HepG2 (cell line): ENCODE measurements at regions not wholly inside any gene's neighbourhood (a gene's known extent, or its start where the extent isn't known, plus 50 kb on each side); places are given as distances from the start of the nearest gene placed in this dataset.

Experiments used
- ATAC-seq: fragments of 200-7000 bp; cut with Tn5 transposase; 3 replicates; pipeline ENCODE4 v1.9.1; 2020; ENCODE audit warnings: mild to moderate bottlenecking, moderate library complexity
- BruUV-seq: library from RNA; stranded (reverse); fragments of 400-500 nt; replicated peaks from 2 replicates; lab custom pipeline; 2021; lab: Mats Ljungman, UMichigan
- CTCF ChIA-PET: fragments of 300-600 bp; formaldehyde crosslinking; extraction: SDS; loops from one replicate; lab custom pipeline; 2021; ENCODE audit warnings: low total read pairs, inconsistent platforms, low intra/inter-chr PET ratio; lab: Yijun Ruan, JAX
- POLR2A ChIA-PET: fragments of 350-600 bp; sonication (Branson Sonifier 250); formaldehyde crosslinking; loops from one replicate; lab custom pipeline; 2020; ENCODE audit warnings: antibody characterized with exemption, inconsistent platforms; lab: Yijun Ruan, JAX
- DNase-seq: peaks from one replicate; pipeline ENCODE4 v3.0.0-alpha.2; 2015; ENCODE audit warnings: low spot score
- FAIRE-seq: peaks from 3 replicates; lab custom pipeline; 2011; peaks lifted over from hg19 to GRCh38; lab: Jason Lieb, UNC
- H2AFZ ChIP-seq: one replicate; pipeline ENCODE4 v1.6.1; 2011; ENCODE audit warnings: low read length, inconsistent platforms
- H3K27ac ChIP-seq: fragments of 300-600 bp; 3 replicates; pipeline ENCODE4 v1.8.0; 2011; ENCODE audit warnings: mixed run types, mild to moderate bottlenecking, mixed read lengths, low read length, inconsistent platforms; ENCODE audit not compliant: insufficient read depth; ENCODE audit errors: extremely low read length
- H3K27me3 ChIP-seq, 2 experiments: fragments of 200-600 bp in 1 of 2; 2 replicates in 1 of 2; 3 replicates in 1 of 2; pipeline versions ENCODE4 v1.6.0 to v1.8.0; 2011; ENCODE audit warnings: low read length in 2 of 2, mild to moderate bottlenecking in 2 of 2, moderate library complexity in 2 of 2, inconsistent platforms in 1 of 2; ENCODE audit not compliant: insufficient read depth in 2 of 2, control insufficient read depth in 1 of 2
- H3K36me3 ChIP-seq, 2 experiments: fragments of 200-600 bp in 1 of 2; replicated peaks in 1 of 2; 2 replicates in 1 of 2; 3 replicates in 1 of 2; pipeline versions ENCODE4 v1.5.1 to v1.8.0; 2011; ENCODE audit warnings: low read length in 2 of 2, inconsistent platforms in 1 of 2; ENCODE audit not compliant: insufficient read depth in 2 of 2, control insufficient read depth in 1 of 2
- H3K4me1 ChIP-seq: 2 replicates; pipeline ENCODE4 v1.5.1; 2012; ENCODE audit warnings: low read length, inconsistent platforms; ENCODE audit not compliant: insufficient read depth
- H3K4me2 ChIP-seq: 2 replicates; pipeline ENCODE4 v1.6.0; 2011; ENCODE audit warnings: low read depth, low read length, inconsistent platforms
- H3K4me3 ChIP-seq, 3 experiments: fragments of 200-600 bp in 1 of 3; sonication (generic), shearing (Covaris generic) in 1 of 3; replicated peaks in 1 of 3; 2 replicates each; pipeline ENCODE4 v1.5.1; 2011 to 2016; ENCODE audit warnings: low read length in 3 of 3, inconsistent platforms in 2 of 3, low read depth in 2 of 3, mild to moderate bottlenecking in 2 of 3, control low read depth in 1 of 3, mixed read lengths in 1 of 3; ENCODE audit not compliant: insufficient read depth in 1 of 3
- H3K79me2 ChIP-seq: one replicate; pipeline ENCODE4 v1.6.1; 2011; ENCODE audit warnings: low read length, inconsistent platforms; ENCODE audit not compliant: insufficient read depth
- H3K9ac ChIP-seq: 2 replicates; pipeline ENCODE4 v1.6.0; 2011; ENCODE audit warnings: mild to moderate bottlenecking, low read depth, low read length, inconsistent platforms; ENCODE audit not compliant: insufficient read depth
- H3K9me3 ChIP-seq: 2 replicates; pipeline ENCODE4 v1.5.1; 2012; ENCODE audit warnings: mild to moderate bottlenecking, low read length
- H4K20me1 ChIP-seq: 2 replicates; pipeline ENCODE4 v1.6.0; 2011; ENCODE audit warnings: inconsistent platforms, mild to moderate bottlenecking, low read length, moderate library complexity; ENCODE audit not compliant: insufficient read depth
- ELF3 ChIP-seq: IDR thresholded peaks from 2 replicates; pipeline ENCODE4 v1.6.1; 2016; ENCODE audit warnings: missing genetic modification reagents, missing compliant biosample characterization
- ESRRA ChIP-seq: sonication (generic); formaldehyde crosslinking; IDR thresholded peaks from 2 replicates; pipeline ENCODE4 v1.5.1; 2020; ENCODE audit warnings: mild to moderate bottlenecking, low read depth, missing genetic modification reagents
- GFI1 ChIP-seq: sonication (generic); formaldehyde crosslinking; IDR thresholded peaks from 2 replicates; pipeline ENCODE4 v1.5.0; 2020; ENCODE audit warnings: missing genetic modification reagents, mild to moderate bottlenecking, borderline replicate concordance
- KAT8 ChIP-seq: IDR thresholded peaks from 2 replicates; pipeline ENCODE4 v1.6.1; 2016; ENCODE audit warnings: missing genetic modification reagents, missing compliant biosample characterization
- KLF13 ChIP-seq: sonication (generic); formaldehyde crosslinking; IDR thresholded peaks from 2 replicates; pipeline ENCODE4 v1.4.0; 2020; ENCODE audit warnings: mild to moderate bottlenecking, missing genetic modification reagents
- MEIS1 ChIP-seq: sonication (generic); formaldehyde crosslinking; IDR thresholded peaks from 2 replicates; pipeline ENCODE4 v1.9.0; 2021; ENCODE audit warnings: mild to moderate bottlenecking, missing genetic modification reagents, moderate library complexity, borderline replicate concordance
- MXI1 ChIP-seq: IDR thresholded peaks from 3 replicates; pipeline ENCODE4 v1.6.1; 2012; ENCODE audit warnings: low read depth, low read length, inconsistent platforms, borderline replicate concordance
- SALL1 ChIP-seq: sonication (generic); formaldehyde crosslinking; IDR thresholded peaks from 2 replicates; pipeline ENCODE4 v1.8.0; 2022; ENCODE audit warnings: mild to moderate bottlenecking, missing genetic modification reagents
- SRSF1 ChIP-seq: fragments of 200-400 bp; formaldehyde crosslinking; optimal IDR thresholded peaks from 2 replicates; pipeline ENCODE3; 2017; ENCODE audit warnings: mild to moderate bottlenecking, low read depth, low read length, moderate library complexity
- SYNCRIP ChIP-seq: fragments of 200-400 bp; formaldehyde crosslinking; IDR thresholded peaks from 2 replicates; pipeline ENCODE4 v1.6.1; 2018; ENCODE audit warnings: mild to moderate bottlenecking, low read depth, low read length; ENCODE audit not compliant: insufficient read depth
- TAF1 ChIP-seq: sonication (generic); formaldehyde crosslinking; IDR thresholded peaks from 2 replicates; pipeline ENCODE4 v1.4.0; 2020; ENCODE audit warnings: missing genetic modification reagents
- TARDBP ChIP-seq: sonication (generic); formaldehyde crosslinking; IDR thresholded peaks from 2 replicates; pipeline ENCODE4 v1.8.0; 2022; ENCODE audit warnings: mild to moderate bottlenecking, missing genetic modification reagents
- ZMYM2 ChIP-seq: sonication (generic); formaldehyde crosslinking; IDR thresholded peaks from 2 replicates; pipeline ENCODE4 v1.8.0; 2022; ENCODE audit warnings: mild to moderate bottlenecking, missing genetic modification reagents
- ZNF446 ChIP-seq: sonication (generic); formaldehyde crosslinking; IDR thresholded peaks from 2 replicates; pipeline ENCODE4 v1.5.0; 2020; ENCODE audit warnings: mild to moderate bottlenecking, missing genetic modification reagents
- ZNF749 ChIP-seq: sonication (generic); formaldehyde crosslinking; IDR thresholded peaks from 2 replicates; pipeline ENCODE4 v1.8.0; 2022; ENCODE audit warnings: mild to moderate bottlenecking, missing genetic modification reagents, moderate library complexity, borderline replicate concordance
- ZNF75D ChIP-seq: sonication (generic); formaldehyde crosslinking; IDR thresholded peaks from 2 replicates; pipeline ENCODE4 v1.8.1; 2023; ENCODE audit warnings: missing genetic modification reagents, mild to moderate bottlenecking, borderline replicate concordance
- WGBS: methylation state at CpG from one replicate; pipeline ENCODE4 v1.1.6; 2017; ENCODE audit warnings: low lambda C conversion rate; 5-methylcytosine and 5-hydroxymethylcytosine counted together
- in situ Hi-C: cut with HindIII; loops from 2 replicates; pipeline ENCODE4 v1.10.0; 2017; ENCODE audit warnings: low pct_unique_long_range_greater_than_20kb; ENCODE audit not compliant: extremely low pct_ligation_motif_present
- intact Hi-C: fragments of 100-400 bp; cut with micrococcal nuclease; formaldehyde crosslinking; loops from one replicate; pipeline ENCODE4 v1.10.0; 2022; ENCODE audit not compliant: unreplicated experiment
- TF ChIP-seq, protein P1 (sequence below): sonication (generic); formaldehyde crosslinking; IDR thresholded peaks from 2 replicates; pipeline ENCODE4 v1.4.0; 2020; ENCODE audit warnings: missing genetic modification reagents
- TF ChIP-seq, protein P2 (sequence below): IDR thresholded peaks from 2 replicates; pipeline ENCODE4 v1.6.1; 2018; ENCODE audit warnings: missing genetic modification reagents
- TF ChIP-seq, protein P3 (sequence below): sonication (generic); formaldehyde crosslinking; IDR thresholded peaks from 2 replicates; pipeline ENCODE4 v1.5.1; 2020; ENCODE audit warnings: mild to moderate bottlenecking, missing genetic modification reagents
- TF ChIP-seq, protein P4 (sequence below): sonication (generic); formaldehyde crosslinking; IDR thresholded peaks from 2 replicates; pipeline ENCODE4 v1.4.0; 2020; ENCODE audit warnings: missing genetic modification reagents, borderline replicate concordance

DNA sequence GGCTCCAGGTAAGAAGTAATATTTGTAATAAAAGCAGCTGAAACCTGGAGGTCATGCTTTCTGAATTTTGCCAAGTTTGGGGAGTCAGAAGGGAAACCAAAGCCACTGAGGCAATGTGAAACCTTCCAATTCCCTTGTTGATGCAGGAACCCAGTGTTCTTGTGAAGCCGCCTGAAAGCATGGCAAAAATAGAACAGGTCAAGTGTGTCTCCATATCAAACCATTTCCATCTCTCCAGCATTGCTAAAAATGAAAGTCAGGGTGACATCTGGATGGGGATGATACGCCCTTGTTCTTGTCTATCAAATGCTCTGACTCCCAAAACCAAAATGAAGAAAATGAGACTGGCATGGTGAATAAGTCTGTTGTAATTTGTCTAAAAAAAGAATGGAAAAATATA is 362.5 kb downstream of the VPS13C start:
- no peaks in the 10 kb centered on the region for H3K79me2 ChIP-seq
- H3K4me2 ChIP-seq, result no peak overlapping the region
- TF ChIP-seq ZNF75D (CRISPR knock-in tag), result no peak
- no peak for TF ChIP-seq SALL1
- no peak for TF ChIP-seq ESRRA (CRISPR knock-in tag)
- TF ChIP-seq ZNF446 (CRISPR knock-in tag), result no peak
- no peak for TF ChIP-seq SRSF1
- TF ChIP-seq, protein P1, sequence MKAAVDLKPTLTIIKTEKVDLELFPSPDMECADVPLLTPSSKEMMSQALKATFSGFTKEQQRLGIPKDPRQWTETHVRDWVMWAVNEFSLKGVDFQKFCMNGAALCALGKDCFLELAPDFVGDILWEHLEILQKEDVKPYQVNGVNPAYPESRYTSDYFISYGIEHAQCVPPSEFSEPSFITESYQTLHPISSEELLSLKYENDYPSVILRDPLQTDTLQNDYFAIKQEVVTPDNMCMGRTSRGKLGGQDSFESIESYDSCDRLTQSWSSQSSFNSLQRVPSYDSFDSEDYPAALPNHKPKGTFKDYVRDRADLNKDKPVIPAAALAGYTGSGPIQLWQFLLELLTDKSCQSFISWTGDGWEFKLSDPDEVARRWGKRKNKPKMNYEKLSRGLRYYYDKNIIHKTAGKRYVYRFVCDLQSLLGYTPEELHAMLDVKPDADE, result no peak
- no peak for TF ChIP-seq KLF13
- no peak for TF ChIP-seq ZMYM2
- TF ChIP-seq GFI1 (CRISPR knock-in tag), result no peak
- TF ChIP-seq, protein P2, sequence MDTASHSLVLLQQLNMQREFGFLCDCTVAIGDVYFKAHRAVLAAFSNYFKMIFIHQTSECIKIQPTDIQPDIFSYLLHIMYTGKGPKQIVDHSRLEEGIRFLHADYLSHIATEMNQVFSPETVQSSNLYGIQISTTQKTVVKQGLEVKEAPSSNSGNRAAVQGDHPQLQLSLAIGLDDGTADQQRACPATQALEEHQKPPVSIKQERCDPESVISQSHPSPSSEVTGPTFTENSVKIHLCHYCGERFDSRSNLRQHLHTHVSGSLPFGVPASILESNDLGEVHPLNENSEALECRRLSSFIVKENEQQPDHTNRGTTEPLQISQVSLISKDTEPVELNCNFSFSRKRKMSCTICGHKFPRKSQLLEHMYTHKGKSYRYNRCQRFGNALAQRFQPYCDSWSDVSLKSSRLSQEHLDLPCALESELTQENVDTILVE, result no peak
- no peak for TF ChIP-seq TAF1 (CRISPR knock-in tag)
- TF ChIP-seq MXI1, result no peak
- TF ChIP-seq MEIS1 (CRISPR knock-in tag), result no peak
- no peak for TF ChIP-seq KAT8 (CRISPR knock-in tag)
- TF ChIP-seq ZNF749 (CRISPR knock-in tag), result no peak
- no peak for TF ChIP-seq ELF3
- TF ChIP-seq, protein P3, sequence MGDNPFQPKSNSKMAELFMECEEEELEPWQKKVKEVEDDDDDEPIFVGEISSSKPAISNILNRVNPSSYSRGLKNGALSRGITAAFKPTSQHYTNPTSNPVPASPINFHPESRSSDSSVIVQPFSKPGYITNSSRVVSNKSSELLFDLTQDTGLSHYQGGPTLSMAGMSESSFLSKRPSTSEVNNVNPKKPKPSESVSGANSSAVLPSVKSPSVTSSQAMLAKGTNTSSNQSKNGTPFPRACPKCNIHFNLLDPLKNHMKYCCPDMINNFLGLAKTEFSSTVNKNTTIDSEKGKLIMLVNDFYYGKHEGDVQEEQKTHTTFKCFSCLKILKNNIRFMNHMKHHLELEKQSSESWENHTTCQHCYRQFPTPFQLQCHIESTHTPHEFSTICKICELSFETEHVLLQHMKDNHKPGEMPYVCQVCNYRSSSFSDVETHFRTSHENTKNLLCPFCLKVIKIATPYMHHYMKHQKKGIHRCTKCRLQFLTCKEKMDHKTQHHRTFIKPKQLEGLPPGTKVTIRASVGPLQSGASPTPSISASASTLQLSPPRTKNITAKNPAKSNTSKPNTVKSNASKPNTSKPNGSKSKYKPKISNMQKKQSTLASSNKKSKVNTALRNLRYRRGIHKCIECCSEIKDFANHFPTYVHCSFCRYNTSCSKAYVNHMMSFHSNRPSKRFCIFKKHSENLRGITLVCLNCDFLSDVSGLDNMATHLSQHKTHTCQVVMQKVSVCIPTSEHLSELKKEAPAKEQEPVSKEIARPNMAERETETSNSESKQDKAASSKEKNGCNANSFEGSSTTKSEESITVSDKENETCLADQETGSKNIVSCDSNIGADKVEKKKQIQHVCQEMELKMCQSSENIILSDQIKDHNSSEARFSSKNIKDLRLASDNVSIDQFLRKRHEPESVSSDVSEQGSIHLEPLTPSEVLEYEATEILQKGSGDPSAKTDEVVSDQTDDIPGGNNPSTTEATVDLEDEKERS, result no peak
- no peak for TF ChIP-seq TARDBP (CRISPR knock-in tag)
- TF ChIP-seq, protein P4, sequence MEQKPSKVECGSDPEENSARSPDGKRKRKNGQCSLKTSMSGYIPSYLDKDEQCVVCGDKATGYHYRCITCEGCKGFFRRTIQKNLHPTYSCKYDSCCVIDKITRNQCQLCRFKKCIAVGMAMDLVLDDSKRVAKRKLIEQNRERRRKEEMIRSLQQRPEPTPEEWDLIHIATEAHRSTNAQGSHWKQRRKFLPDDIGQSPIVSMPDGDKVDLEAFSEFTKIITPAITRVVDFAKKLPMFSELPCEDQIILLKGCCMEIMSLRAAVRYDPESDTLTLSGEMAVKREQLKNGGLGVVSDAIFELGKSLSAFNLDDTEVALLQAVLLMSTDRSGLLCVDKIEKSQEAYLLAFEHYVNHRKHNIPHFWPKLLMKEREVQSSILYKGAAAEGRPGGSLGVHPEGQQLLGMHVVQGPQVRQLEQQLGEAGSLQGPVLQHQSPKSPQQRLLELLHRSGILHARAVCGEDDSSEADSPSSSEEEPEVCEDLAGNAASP (CRISPR knock-in tag), result no peak
- no peak for TF ChIP-seq SYNCRIP
- 3% methylated on average over 2 of the region's 2 CpGs for WGBS
- no TSS peak for BruUV-seq
- H3K27me3 ChIP-seq, result no peaks in the 10 kb centered on the region
- H3K4me1 ChIP-seq, result peaks cover 6% of the 10 kb centered on the region; the same call in 1 of the 2 replicates
- FAIRE-seq (no peak), DNase-seq (no peak), ATAC-seq (no peak)
- H3K4me3 ChIP-seq, result no peak overlapping the region
- POLR2A ChIA-PET, result no interaction called here
- H3K9me3 ChIP-seq, result no peaks in the 10 kb centered on the region
- intact Hi-C loops (no loop called here), in situ Hi-C loops (no loop called here)
- CTCF ChIA-PET, result no interaction called here
- H3K36me3 ChIP-seq, result no peaks in the 10 kb centered on the region
- H3K27ac ChIP-seq, result no peak overlapping the region
- H4K20me1 ChIP-seq, result no peaks in the 10 kb centered on the region
- no peak overlapping the region for H2AFZ ChIP-seq
- no peak overlapping the region for H3K9ac ChIP-seq
